ENCODE measurements at regions not wholly inside any gene's neighbourhood (a gene's known extent, or its start where the extent isn't known, plus 50 kb on each side); places are given as distances from the start of the nearest gene placed in this dataset.

DNA sequence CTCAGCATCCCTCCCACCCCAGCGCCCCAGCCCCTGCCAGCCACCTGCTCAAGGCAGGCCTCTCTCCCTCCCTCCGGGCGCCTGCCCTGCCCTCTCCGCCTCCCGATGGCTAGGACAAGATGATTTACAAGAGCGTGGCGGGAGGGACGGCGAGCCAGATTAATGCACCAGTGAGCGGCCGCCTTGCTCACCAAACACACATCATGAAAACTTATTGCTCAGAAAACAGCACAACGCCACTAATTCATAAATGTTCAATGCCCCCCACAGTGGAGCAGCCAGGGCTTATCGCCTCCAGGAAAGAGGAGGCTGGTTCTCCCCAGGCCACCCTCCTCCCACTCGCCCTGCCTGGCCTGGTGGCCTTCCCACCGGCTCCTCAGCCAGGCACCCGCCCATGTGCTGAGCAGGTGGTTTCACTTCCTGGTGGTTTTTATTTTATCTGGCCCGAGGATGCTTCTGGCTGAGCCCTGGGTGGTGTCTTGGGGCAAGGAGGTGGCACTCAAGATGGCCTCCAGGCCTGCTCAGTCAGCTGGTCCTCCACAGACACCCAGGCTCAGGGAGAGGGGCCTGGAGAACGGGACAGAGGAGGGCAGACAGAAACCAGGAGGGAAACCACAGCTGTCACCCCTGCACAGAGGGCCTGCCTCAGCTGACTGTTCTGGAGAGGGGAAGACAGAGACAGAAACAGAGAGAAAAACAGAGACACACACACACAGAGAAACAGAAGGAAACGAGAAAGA, 284.9 kb downstream of the UACA start:
- CTCF ChIA-PET: no interaction called here
- TF ChIP-seq, protein P1, sequence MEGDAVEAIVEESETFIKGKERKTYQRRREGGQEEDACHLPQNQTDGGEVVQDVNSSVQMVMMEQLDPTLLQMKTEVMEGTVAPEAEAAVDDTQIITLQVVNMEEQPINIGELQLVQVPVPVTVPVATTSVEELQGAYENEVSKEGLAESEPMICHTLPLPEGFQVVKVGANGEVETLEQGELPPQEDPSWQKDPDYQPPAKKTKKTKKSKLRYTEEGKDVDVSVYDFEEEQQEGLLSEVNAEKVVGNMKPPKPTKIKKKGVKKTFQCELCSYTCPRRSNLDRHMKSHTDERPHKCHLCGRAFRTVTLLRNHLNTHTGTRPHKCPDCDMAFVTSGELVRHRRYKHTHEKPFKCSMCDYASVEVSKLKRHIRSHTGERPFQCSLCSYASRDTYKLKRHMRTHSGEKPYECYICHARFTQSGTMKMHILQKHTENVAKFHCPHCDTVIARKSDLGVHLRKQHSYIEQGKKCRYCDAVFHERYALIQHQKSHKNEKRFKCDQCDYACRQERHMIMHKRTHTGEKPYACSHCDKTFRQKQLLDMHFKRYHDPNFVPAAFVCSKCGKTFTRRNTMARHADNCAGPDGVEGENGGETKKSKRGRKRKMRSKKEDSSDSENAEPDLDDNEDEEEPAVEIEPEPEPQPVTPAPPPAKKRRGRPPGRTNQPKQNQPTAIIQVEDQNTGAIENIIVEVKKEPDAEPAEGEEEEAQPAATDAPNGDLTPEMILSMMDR (IDR thresholded peaks at IDR 0.05; ENCODE audit: low read depth, low read length): no peak
- POLR2A ChIA-PET: no interaction called here
- Histone ChIP-seq H3K4me3 (ENCODE audit: low read depth, low read length) (no peak overlapping the region), H3K27me3 (ENCODE audit: control insufficient read depth, insufficient read depth, low read length) (peaks cover 12% of the 10 kb centered on the region), H3K27ac (ENCODE audit: low read depth, low read length) (no peak overlapping the region), H3K9me3 (ENCODE audit: control insufficient read depth, insufficient read depth, low read length) (no peaks in the 10 kb centered on the region; the same call in 1 of the 2 replicates)
- no peak for DNase-seq (ENCODE audit: low read depth, low spot score)

DNA sequence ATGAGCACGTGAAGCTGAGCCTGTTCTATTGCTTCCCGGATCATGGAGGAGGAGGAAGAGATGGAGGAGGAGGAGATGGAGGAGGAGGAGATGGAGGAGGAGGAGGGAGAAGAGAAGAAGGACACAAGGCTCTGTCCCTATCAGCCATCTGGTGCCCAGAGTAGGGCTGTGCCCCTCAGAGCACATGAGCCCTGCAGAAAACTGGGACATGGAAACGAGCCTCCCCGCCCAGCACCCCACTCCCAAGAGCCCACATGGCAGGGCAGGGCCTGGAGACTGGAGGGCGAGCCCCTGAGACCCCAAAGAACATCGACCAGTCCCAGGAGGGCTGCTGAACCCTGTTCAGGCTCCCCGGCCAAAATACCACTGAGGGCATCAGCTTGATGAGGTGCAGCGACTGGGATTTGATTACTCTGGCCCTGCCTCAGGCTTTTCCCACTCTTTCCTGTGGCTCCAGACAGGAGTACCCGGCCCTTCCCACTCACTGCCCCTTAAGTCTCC, 285.6 kb downstream of the UACA start:
- Histone ChIP-seq H3K9me3 (ENCODE audit: control insufficient read depth, insufficient read depth, low read length) (no peaks in the 10 kb centered on the region; the same call in 1 of the 2 replicates), H3K27me3 (ENCODE audit: control insufficient read depth, insufficient read depth, low read length) (peaks cover 7% of the 10 kb centered on the region), H3K27ac (ENCODE audit: low read depth, low read length) (no peak overlapping the region), H3K4me3 (ENCODE audit: low read depth, low read length) (no peak overlapping the region)
- ChIA-PET CTCF (no interaction called here), POLR2A (no interaction called here)
- DNase-seq (ENCODE audit: low read depth, low spot score): no peak
- TF ChIP-seq, protein P1 (IDR thresholded peaks at IDR 0.05; ENCODE audit: low read depth, low read length): no peak

DNA sequence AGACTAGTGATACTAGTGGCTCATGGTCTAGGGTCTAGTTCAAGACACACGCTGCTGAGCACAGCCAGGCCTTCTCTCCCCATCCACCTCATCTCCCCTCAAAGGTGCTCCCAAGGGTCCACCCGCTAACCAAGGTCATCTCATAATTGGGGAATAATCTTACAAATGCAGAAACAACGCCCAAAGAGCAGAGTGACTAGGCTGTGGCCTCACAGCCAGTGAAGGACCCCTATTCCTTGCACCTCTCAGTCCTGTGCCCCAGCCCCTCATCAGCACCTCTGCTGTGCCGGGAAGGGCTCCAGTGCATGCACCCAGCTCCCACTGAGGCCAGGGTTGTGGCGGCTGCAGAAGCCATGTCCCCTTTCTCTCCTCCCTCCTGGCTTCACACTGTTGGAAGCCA, 286.9 kb downstream of the UACA start:
- no peak overlapping the region for H3K27ac ChIP-seq (ENCODE audit: low read depth, low read length)
- ChIA-PET POLR2A (no interaction called here), CTCF (interaction anchor here (0.9 to 2.1 kb wide), 4 partner anchors 10 to 998 kb away, joined by 3 to 16 read pairs (median 8); partner anchors contain the start of gene TLE3)
- TF ChIP-seq, protein P1 (IDR thresholded peaks at IDR 0.05; ENCODE audit: low read depth, low read length): no peak
- H3K9me3 ChIP-seq (ENCODE audit: control insufficient read depth, insufficient read depth, low read length): no peaks in the 10 kb centered on the region; the same call in 1 of the 2 replicates
- DNase-seq (ENCODE audit: low read depth, low spot score): no peak
- H3K27me3 ChIP-seq (ENCODE audit: control insufficient read depth, insufficient read depth, low read length): peaks cover 5% of the 10 kb centered on the region
- no peak overlapping the region for H3K4me3 ChIP-seq (ENCODE audit: low read depth, low read length)

DNA sequence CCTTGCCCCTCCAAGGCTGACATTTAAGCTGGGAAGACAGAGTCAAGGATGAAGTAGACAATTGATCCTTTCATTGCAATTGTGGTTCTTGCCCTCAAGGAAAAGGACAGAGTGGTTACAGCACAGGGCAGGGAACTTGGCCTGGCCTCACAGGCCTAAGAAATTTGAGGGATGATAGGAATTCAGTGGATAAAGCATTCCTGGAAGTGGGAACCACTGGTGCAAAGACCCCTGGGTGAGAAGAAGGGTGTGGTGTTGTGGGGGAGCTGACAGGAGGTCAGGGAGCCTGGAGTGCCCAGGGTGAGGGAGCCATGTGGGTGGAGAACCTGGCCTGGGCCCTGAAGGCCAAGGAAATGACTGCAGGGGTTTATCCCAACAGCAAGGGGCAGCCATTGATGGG, 287.4 kb downstream of the UACA start:
- peak overlapping the region; percentile 95 for H3K27ac ChIP-seq (ENCODE audit: low read depth, low read length)
- POLR2A ChIA-PET: interaction anchor here (0.5 to 1.9 kb wide), 6 partner anchors 10 to 378 kb away, joined by 4 to 12 read pairs (median 6); partner anchors contain the start of gene TLE3

More for the DNA sequence above, 287.4 kb downstream of the UACA start:
- Histone ChIP-seq H3K27me3 (ENCODE audit: control insufficient read depth, insufficient read depth, low read length) (peaks cover 5% of the 10 kb centered on the region), H3K4me3 (ENCODE audit: low read depth, low read length) (no peak overlapping the region), H3K9me3 (ENCODE audit: control insufficient read depth, insufficient read depth, low read length) (no peaks in the 10 kb centered on the region; the same call in 1 of the 2 replicates)
- TF ChIP-seq, protein P1 (IDR thresholded peaks at IDR 0.05; ENCODE audit: low read depth, low read length): no peak
- CTCF ChIA-PET: interaction anchor here (0.9 to 2.1 kb wide), 6 partner anchors 9 to 1013 kb away, joined by 3 to 16 read pairs (median 5); partner anchors contain the start of gene TLE3
- no peak for DNase-seq (ENCODE audit: low read depth, low spot score)

Data from AG04450 (cell line).